ENCODE measurements at regions not wholly inside any gene's neighbourhood (a gene's known extent, or its start where the extent isn't known, plus 50 kb on each side); places are given as distances from the start of the nearest gene placed in this dataset.

- Histone ChIP-seq H3K9me3 (peaks cover 0 to 18% (median 2%) of the 10 kb centered on the region in 12 donors), H3K4me3 (no peak overlapping the region), H3K36me3 (no peaks in the 10 kb centered on the region), H3K27ac (no peak overlapping the region), H3K27me3 (no peaks in the 10 kb centered on the region), H3K4me1 (no peaks in the 10 kb centered on the region)
- WGBS, 4 donors, result 43 to 57% (median 51%) methylated on average over 7 of the region's 7 CpGs
- intact Hi-C loops (cut with DNase I), result no loop called here
- no peak for DNase-seq
- TF ChIP-seq CTCF (IDR thresholded peaks at IDR 0.05) (no peak), POLR2A (IDR thresholded peaks at IDR 0.05) (no peak)
- ATAC-seq, result peak in 2 of 4 donors; percentile 24 to 54
Measured at GRCh38 chr13:47337781-47338507, 441.1 kb upstream of the HTR2A start.

- Histone ChIP-seq H3K9me3 (no peaks in the 10 kb centered on the region), H3K27me3 (no peaks in the 10 kb centered on the region), H3K4me3 (no peak overlapping the region), H3K36me3 (no peaks in the 10 kb centered on the region), H3K4me1 (no peaks in the 10 kb centered on the region), H3K27ac (no peak overlapping the region)
- peak in 1 of 5 donors; percentile 41 for DNase-seq
- TF ChIP-seq POLR2A (IDR thresholded peaks at IDR 0.05) (no peak), CTCF (IDR thresholded peaks at IDR 0.05) (no peak)
- 64 to 76% (median 67%) methylated on average over 3 of the region's 3 CpGs for WGBS, 4 donors
- ATAC-seq, result peak in 2 of 4 donors; percentile 44 to 78
- intact Hi-C loops (cut with DNase I), result no loop called here
Measured at GRCh38 chr13:47334173-47334572, 437.3 kb upstream of the HTR2A start.

- Histone ChIP-seq H3K36me3 (no peaks in the 10 kb centered on the region), H3K27me3 (no peaks in the 10 kb centered on the region), H3K9me3 (no peaks in the 10 kb centered on the region), H3K27ac (no peak overlapping the region), H3K4me3 (no peak overlapping the region), H3K4me1 (no peaks in the 10 kb centered on the region)
- intact Hi-C loops (cut with DNase I), result no loop called here
- no peak for ATAC-seq
- TF ChIP-seq CTCF (IDR thresholded peaks at IDR 0.05) (no peak), POLR2A (IDR thresholded peaks at IDR 0.05) (no peak)
- WGBS, 4 donors, result 62 to 78% (median 69%) methylated on average over 4 of the region's 4 CpGs
- no peak for DNase-seq
Measured at GRCh38 chr13:47332149-47332548, 435.3 kb upstream of the HTR2A start.

- H3K27ac ChIP-seq, result no peak overlapping the region
- WGBS, 4 donors, result 76 to 79% (median 76%) methylated on average over 6 of the region's 6 CpGs
- intact Hi-C loops (cut with DNase I), result no loop called here
Measured at GRCh38 chr13:47330031-47330430, 433.2 kb upstream of the HTR2A start.

More at GRCh38 chr13:47330031-47330430, 433.2 kb upstream of the HTR2A start:
- no peak overlapping the region for H3K4me3 ChIP-seq
- ATAC-seq (no peak), DNase-seq (no peak)
- TF ChIP-seq POLR2A (IDR thresholded peaks at IDR 0.05) (no peak), CTCF (IDR thresholded peaks at IDR 0.05) (no peak)
- no peaks in the 10 kb centered on the region for H3K27me3 ChIP-seq
- H3K36me3 ChIP-seq, result no peaks in the 10 kb centered on the region
- no peaks in the 10 kb centered on the region for H3K4me1 ChIP-seq
- H3K9me3 ChIP-seq, result no peaks in the 10 kb centered on the region

All from heart left ventricle (tissue), 16 donors.